ENCODE measurements at regions not wholly inside any gene's neighbourhood (a gene's known extent, or its start where the extent isn't known, plus 50 kb on each side); places are given as distances from the start of the nearest gene placed in this dataset.
"Not testable (repeated sequence)": the region's sequence is repeated elsewhere in the genome, so short reads cannot be mapped to it uniquely, and the experiment has no call there.

GRCh38 chr9:111271047-111271446 is 59.0 kb downstream of the OR2K2 start:
- POLR2A ChIA-PET (ENCODE audit: unreplicated experiment) = interaction anchor here (0.5 kb wide), 1 partner anchor 696 kb away, joined by 3 read pairs; no protein-coding TSS in a partner anchor
- Histone ChIP-seq H2AFZ (replicated peaks; ENCODE audit: low read length, poor library complexity) (no peak overlapping the region), H2AK9ac (replicated peaks; ENCODE audit: low read depth, low read length, poor library complexity) (no peak overlapping the region), H3K36me3 (ENCODE audit: control insufficient read depth, insufficient read depth, low read length) (no peaks in the 10 kb centered on the region), H3K27ac (ENCODE audit: insufficient read depth, low read length) (no peak overlapping the region), H3K4me2 (ENCODE audit: low read depth, low read length) (no peak overlapping the region), H2BK5ac (ENCODE audit: low read depth, low read length, poor library complexity, severe bottlenecking) (no peak overlapping the region), H3K4ac (ENCODE audit: low read depth, low read length) (no peak overlapping the region), H3K9me3 (ENCODE audit: control insufficient read depth, insufficient read depth, low read length) (no peaks in the 10 kb centered on the region), H3K4me3 (ENCODE audit: insufficient read depth, low read depth, low read length) (no peak overlapping the region), H4K20me1 (ENCODE audit: insufficient read depth, low read length) (no peaks in the 10 kb centered on the region), H3K18ac (ENCODE audit: low read depth, low read length) (no peak overlapping the region), H4K91ac (ENCODE audit: insufficient read depth, low read depth, low read length) (no peak overlapping the region), H2BK20ac (ENCODE audit: low read depth, low read length) (no peak overlapping the region), H3K79me1 (ENCODE audit: low read depth in 1 of 2, low read length in 2 of 2) (no peaks in the 10 kb centered on the region), H3K14ac (replicated peaks; ENCODE audit: low read depth, low read length) (no peak overlapping the region), H3K23ac (ENCODE audit: low read depth, low read length) (no peak overlapping the region), H4K5ac (ENCODE audit: low read depth, low read length) (no peak overlapping the region), H3K9me1 (ENCODE audit: insufficient read depth, low read length) (0 out of 2 replicates have a peak, but pooled peaks cover 2% of the 10 kb centered on the region), H3K27me3 (ENCODE audit: control insufficient read depth, insufficient read depth, low read length) (no peaks in the 10 kb centered on the region), H3K56ac (ENCODE audit: extremely low read depth, insufficient read depth, low read length) (no peak overlapping the region), H4K8ac (ENCODE audit: low read depth in 2 of 2, low read length in 2 of 2) (no peak overlapping the region), H3K4me1 (ENCODE audit: control insufficient read depth, insufficient read depth, low read length) (peaks cover 2% of the 10 kb centered on the region; the same call in 1 of the 2 replicates), H2AK5ac (ENCODE audit: low read depth, low read length) (no peak overlapping the region; the same call in 1 of the 2 replicates), H2BK120ac (ENCODE audit: low read depth, low read length) (no peak overlapping the region; the same call in 1 of the 2 replicates), H3K9ac (ENCODE audit: low read depth, low read length) (no peak overlapping the region), H2BK15ac (ENCODE audit: low read depth, low read length) (no peak overlapping the region)
- CTCF ChIA-PET = no interaction called here
- WGBS, 2 experiments (ENCODE audit: extremely low coverage in 2 of 2, insufficient read length in 1 of 2) = no CpG with 5 or more reads among the region's 2 CpGs
- intact Hi-C loops (cut with micrococcal nuclease) (no loop called here), in situ Hi-C loops (cut with MboI; ENCODE audit: low sequenced_read_pairs) (no loop called here), dilution Hi-C loops (cut with HindIII; ENCODE audit: low sequenced_read_pairs, unreplicated experiment) (no loop called here)
- no TSS peak for BruUV-seq (replicated peaks)
- no peak for DNase-seq
- no peak for ATAC-seq (ENCODE audit: low read depth)
- TF ChIP-seq RFX5 (IDR thresholded peaks at IDR 0.05; ENCODE audit: low read depth, low read length) = no peak
- no peak for TF ChIP-seq CHD1 (IDR thresholded peaks at IDR 0.05; ENCODE audit: low read depth, low read length)
- no peak for TF ChIP-seq MAZ (IDR thresholded peaks at IDR 0.05; ENCODE audit: borderline replicate concordance, low read depth, low read length)
- TF ChIP-seq BHLHE40 (IDR thresholded peaks at IDR 0.05; ENCODE audit: low read depth, low read length) = no peak
- TF ChIP-seq USF2 (IDR thresholded peaks at IDR 0.05; ENCODE audit: low read depth, low read length) = no peak

GRCh38 chr9:111266024-111266423 is 64.0 kb downstream of the OR2K2 start:
- BruUV-seq (replicated peaks); CTCF ChIA-PET: not testable (repeated sequence)

More at GRCh38 chr9:111266024-111266423, 64.0 kb downstream of the OR2K2 start:
- ATAC-seq (ENCODE audit: low read depth); H3K79me1 ChIP-seq (ENCODE audit: low read depth in 1 of 2, low read length in 2 of 2); H4K20me1 ChIP-seq (ENCODE audit: insufficient read depth, low read length); H2BK5ac ChIP-seq (ENCODE audit: low read depth, low read length, poor library complexity, severe bottlenecking); in situ Hi-C loops (cut with MboI; ENCODE audit: low sequenced_read_pairs); H3K4me1 ChIP-seq (ENCODE audit: control insufficient read depth, insufficient read depth, low read length); H3K27ac ChIP-seq (ENCODE audit: insufficient read depth, low read length); H3K9me1 ChIP-seq (ENCODE audit: insufficient read depth, low read length); H3K9me3 ChIP-seq (ENCODE audit: control insufficient read depth, insufficient read depth, low read length); H3K4me2 ChIP-seq (ENCODE audit: low read depth, low read length); DNase-seq; H4K5ac ChIP-seq (ENCODE audit: low read depth, low read length); H3K27me3 ChIP-seq (ENCODE audit: control insufficient read depth, insufficient read depth, low read length); H3K14ac ChIP-seq (replicated peaks; ENCODE audit: low read depth, low read length); H3K9ac ChIP-seq (ENCODE audit: low read depth, low read length); H3K4ac ChIP-seq (ENCODE audit: low read depth, low read length); POLR2A ChIA-PET (ENCODE audit: unreplicated experiment); H3K23ac ChIP-seq (ENCODE audit: low read depth, low read length); H3K36me3 ChIP-seq (ENCODE audit: control insufficient read depth, insufficient read depth, low read length); H3K56ac ChIP-seq (ENCODE audit: extremely low read depth, insufficient read depth, low read length); H2AK5ac ChIP-seq (ENCODE audit: low read depth, low read length); dilution Hi-C loops (cut with HindIII; ENCODE audit: low sequenced_read_pairs, unreplicated experiment); H4K91ac ChIP-seq (ENCODE audit: insufficient read depth, low read depth, low read length); H2AFZ ChIP-seq (replicated peaks; ENCODE audit: low read length, poor library complexity); H2AK9ac ChIP-seq (replicated peaks; ENCODE audit: low read depth, low read length, poor library complexity); H2BK15ac ChIP-seq (ENCODE audit: low read depth, low read length); H3K18ac ChIP-seq (ENCODE audit: low read depth, low read length); H3K4me3 ChIP-seq (ENCODE audit: insufficient read depth, low read depth, low read length); H2BK120ac ChIP-seq (ENCODE audit: low read depth, low read length); intact Hi-C loops (cut with micrococcal nuclease); H4K8ac ChIP-seq (ENCODE audit: low read depth in 2 of 2, low read length in 2 of 2); H2BK20ac ChIP-seq (ENCODE audit: low read depth, low read length): not testable (repeated sequence)
- 100% methylated on average over 1 of the region's 5 CpGs; no CpG with 5 or more reads in 1 of the 2 experiments for WGBS, 2 experiments (ENCODE audit: extremely low coverage in 2 of 2, insufficient read length in 1 of 2)

Measured in IMR-90 (cell line).